GM12873 (cell line): ENCODE measurements at regions not wholly inside any gene's neighbourhood (a gene's known extent, or its start where the extent isn't known, plus 50 kb on each side); places are given as distances from the start of the nearest gene placed in this dataset.

Experiments used
- TF ChIP-seq, protein P1 (sequence below): IDR thresholded peaks from 2 replicates; pipeline ENCODE4 v1.5.1; 2012; ENCODE audit warnings: low read depth, mild to moderate bottlenecking, moderate library complexity, low read length, control low read depth; ENCODE audit not compliant: insufficient read depth; ENCODE audit errors: missing control alignments

DNA sequence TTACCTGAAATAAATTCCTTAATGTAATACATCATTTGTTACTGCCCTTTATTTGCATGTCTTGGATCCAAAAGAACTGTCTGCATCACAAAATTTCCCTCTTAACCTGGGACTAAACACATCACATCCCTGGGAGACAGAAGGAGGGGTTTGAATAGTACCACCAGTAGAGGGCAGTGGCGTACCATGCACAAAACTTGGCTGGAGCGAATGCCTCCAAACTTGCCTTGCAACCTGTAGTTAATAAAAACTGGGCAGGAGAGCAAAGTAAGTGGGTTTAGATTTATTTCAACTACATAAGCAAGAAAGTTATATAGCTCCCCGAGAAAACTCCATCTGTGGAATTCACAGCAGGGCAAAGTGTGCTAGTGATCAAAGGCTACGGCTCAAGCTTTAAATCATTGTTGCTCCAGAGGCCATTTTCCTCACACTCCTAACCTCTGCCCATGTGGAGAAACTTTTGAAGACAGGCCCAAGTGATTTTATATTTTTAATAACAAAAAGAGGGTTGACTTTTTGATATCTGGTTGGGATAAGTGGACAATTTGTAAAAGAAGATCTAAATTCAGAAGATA is 1176.7 kb upstream of the SEL1L start:
- TF ChIP-seq, protein P1, sequence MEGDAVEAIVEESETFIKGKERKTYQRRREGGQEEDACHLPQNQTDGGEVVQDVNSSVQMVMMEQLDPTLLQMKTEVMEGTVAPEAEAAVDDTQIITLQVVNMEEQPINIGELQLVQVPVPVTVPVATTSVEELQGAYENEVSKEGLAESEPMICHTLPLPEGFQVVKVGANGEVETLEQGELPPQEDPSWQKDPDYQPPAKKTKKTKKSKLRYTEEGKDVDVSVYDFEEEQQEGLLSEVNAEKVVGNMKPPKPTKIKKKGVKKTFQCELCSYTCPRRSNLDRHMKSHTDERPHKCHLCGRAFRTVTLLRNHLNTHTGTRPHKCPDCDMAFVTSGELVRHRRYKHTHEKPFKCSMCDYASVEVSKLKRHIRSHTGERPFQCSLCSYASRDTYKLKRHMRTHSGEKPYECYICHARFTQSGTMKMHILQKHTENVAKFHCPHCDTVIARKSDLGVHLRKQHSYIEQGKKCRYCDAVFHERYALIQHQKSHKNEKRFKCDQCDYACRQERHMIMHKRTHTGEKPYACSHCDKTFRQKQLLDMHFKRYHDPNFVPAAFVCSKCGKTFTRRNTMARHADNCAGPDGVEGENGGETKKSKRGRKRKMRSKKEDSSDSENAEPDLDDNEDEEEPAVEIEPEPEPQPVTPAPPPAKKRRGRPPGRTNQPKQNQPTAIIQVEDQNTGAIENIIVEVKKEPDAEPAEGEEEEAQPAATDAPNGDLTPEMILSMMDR, result peak; percentile 89

DNA sequence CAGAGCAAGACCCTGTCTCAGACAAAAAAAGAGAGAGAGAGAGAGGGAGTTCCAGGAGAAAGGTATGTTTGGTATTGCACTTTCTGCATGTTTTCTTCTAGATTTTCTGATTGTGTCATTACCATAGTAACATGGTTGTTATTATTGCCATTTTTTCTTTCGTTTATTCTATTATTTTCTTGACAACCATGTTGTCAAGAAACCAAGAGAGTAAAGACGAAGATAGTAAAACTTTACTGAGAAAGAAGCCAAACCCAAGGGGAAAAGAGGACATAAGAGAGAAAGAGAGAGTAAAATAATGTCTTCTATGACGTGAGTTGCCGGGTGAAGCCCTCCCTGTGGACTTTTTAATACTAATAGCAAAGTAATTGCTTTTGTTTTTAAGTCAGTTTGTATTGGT is 1186.0 kb upstream of the SEL1L start:
- TF ChIP-seq, protein P1, result no peak

DNA sequence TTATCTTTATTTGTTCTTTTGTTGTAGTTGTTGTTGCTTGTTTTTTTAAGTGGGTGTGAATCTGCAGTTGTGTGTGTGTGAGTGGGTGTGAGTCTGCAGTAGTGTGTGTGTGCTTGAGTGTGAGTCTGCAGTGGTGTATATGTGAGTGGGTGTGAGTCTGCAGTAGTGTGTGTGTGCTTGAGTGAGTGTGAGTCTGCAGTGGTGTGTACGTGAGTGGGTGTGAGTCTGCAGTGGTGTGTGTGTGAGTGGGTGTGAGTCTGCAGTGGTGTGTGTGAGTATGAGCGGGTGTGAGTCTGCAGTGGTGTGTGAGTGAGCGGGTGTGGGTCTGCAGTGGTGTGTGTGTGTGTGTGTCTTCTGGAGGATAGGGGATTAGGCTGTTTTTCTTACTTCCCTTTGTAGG is 1186.8 kb upstream of the SEL1L start:
- TF ChIP-seq, protein P1, result no peak

DNA sequence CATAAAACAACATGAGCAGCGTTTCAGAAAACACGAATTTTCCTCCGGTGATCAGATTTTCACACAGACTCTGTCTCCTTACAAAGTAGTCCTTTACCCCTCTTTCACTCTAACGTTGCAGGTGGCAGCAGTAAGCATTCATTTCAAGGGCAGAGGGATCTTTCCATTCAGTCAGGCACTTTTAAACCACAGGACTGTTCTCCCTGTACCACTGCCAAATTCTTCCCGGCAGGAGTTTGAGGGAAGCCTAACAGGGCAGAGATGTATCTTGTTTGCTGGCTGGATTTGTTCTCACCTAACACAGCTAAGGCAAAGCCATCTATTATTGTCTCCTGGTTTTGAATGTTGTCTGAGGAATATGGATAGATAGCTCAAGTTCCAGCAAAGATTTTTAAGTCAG is 1187.3 kb upstream of the SEL1L start:
- TF ChIP-seq, protein P1, result no peak

- TF ChIP-seq, protein P1, result no peak
Measured at GRCh38 chr14:82724316-82724715, 1190.7 kb upstream of the SEL1L start.

- TF ChIP-seq, protein P1, result no peak
Measured at GRCh38 chr14:82725213-82725612, 1191.6 kb upstream of the SEL1L start.

GRCh38 chr14:82731526-82731925 is 1197.9 kb upstream of the SEL1L start:
- TF ChIP-seq, protein P1, result no peak
